Astrocyte of the spinal cord (primary cell): ENCODE measurements at regions not wholly inside any gene's neighbourhood (a gene's known extent, or its start where the extent isn't known, plus 50 kb on each side); places are given as distances from the start of the nearest gene placed in this dataset.

ENCODE experiments used
- DNase-seq: peaks from one replicate; pipeline ENCODE4 v3.0.0; 2011; ENCODE audit warnings: low read depth, low spot score
- H3K4me3 ChIP-seq: 2 replicates; pipeline ENCODE4 v1.5.1; 2011; ENCODE audit warnings: low read depth, mild to moderate bottlenecking, low read length, moderate library complexity
- CTCF ChIP-seq: IDR thresholded peaks from 2 replicates; pipeline ENCODE4 v1.5.1; 2012; ENCODE audit warnings: low read depth, mild to moderate bottlenecking, low read length, inconsistent platforms
- in situ Hi-C: cut with HindIII; loops from 2 replicates; pipeline ENCODE4 v1.10.0; 2017; ENCODE audit warnings: low sequenced_read_pairs

DNA sequence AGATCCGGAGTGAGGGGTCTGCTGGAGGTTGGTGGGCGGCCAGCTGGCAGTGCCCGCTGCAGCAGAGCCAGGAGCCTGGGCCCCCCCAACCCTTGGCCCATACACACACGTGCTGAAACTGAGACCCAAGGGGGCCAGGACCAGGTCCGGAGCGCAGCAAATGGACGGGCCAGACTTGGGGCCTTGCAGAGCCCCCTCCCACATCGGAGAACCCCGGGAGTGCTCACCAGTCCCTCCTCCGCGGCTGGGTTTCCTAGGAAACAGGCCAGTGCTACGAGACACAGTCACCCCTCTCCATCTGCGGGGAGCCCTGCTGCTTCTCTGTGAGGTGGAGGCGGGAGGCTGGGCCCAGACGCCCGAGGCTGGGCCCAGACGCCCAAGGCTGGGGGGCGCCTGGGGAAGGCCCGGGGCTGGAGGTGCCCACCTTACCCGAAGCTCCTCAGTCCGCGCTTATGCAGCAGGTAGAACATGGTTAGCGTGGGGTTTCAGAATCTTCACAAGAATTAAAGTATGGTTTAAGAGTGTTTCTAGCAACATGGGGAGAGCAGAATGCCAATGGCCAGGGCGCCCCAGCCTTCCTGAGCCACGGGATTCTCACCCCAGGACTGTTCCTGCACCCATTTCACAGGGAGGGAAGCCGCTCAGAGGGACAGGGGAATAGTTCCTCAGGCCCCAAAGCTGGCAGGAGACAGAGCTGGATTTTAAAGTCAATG, 135.0 kb upstream of the PRR20G start:
- no peak for DNase-seq
- in situ Hi-C loops: no loop called here
- TF ChIP-seq CTCF: no peak
- H3K4me3 ChIP-seq: no peak overlapping the region

GRCh38 chr3:127421943-127422662, 134.3 kb upstream of the PRR20G start:
- in situ Hi-C loops: no loop called here
- no peak overlapping the region for H3K4me3 ChIP-seq
- no peak for TF ChIP-seq CTCF
- DNase-seq: no peak

DNA sequence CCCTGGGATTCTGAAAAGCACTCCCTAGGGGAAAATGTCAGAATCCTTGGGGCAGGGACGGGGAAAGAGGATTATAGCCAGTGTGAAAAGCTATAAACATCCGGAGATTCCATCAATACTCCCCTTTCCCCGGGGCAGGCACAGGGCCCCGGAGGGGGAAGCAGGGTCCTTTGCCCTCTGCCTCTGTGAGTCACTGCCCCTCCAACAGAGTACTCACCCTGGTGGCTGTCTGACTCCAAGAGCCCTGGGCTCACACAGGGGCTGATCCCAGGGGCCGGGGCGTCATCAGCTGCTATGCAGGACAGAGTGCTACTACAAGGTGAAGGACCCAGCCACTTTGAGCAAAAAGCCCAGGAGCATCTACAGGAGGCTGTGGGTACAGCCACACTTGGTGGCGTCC, 133.0 kb upstream of the PRR20G start:
- DNase-seq: no peak
- in situ Hi-C loops: no loop called here
- no peak for TF ChIP-seq CTCF
- H3K4me3 ChIP-seq: no peak overlapping the region

- no peak for TF ChIP-seq CTCF
- no peak overlapping the region for H3K4me3 ChIP-seq
- in situ Hi-C loops: no loop called here
- no peak for DNase-seq
These were observed 132.1 kb upstream of the PRR20G start for GRCh38 chr3:127419641-127420553.

DNA sequence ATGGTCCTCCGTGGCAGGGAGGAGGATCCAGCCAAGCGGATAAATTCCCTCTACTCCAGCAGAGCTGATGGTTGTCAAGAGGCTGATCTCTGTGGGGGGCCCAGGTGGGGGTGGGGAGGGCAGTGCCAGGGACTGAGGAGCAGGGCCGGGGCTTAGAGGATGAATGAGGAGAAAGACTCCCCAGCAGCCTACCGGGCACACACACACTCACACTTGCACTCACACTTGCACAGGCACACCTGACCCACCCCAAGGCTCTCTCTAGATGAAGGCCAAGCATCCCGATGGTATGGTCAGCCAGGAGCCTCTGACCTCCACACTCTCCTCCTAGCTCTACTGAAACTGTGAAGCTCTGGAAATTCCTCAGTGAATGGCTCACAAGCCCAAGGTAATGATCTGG, 131.3 kb upstream of the PRR20G start:
- TF ChIP-seq CTCF: no peak
- DNase-seq: no peak
- H3K4me3 ChIP-seq: no peak overlapping the region
- in situ Hi-C loops: no loop called here

GRCh38 chr3:127418560-127419147, 130.8 kb upstream of the PRR20G start:
- in situ Hi-C loops: no loop called here
- no peak overlapping the region for H3K4me3 ChIP-seq
- no peak for TF ChIP-seq CTCF
- DNase-seq: no peak
